ENCODE measurements at regions not wholly inside any gene's neighbourhood (a gene's known extent, or its start where the extent isn't known, plus 50 kb on each side); places are given as distances from the start of the nearest gene placed in this dataset.

DNA sequence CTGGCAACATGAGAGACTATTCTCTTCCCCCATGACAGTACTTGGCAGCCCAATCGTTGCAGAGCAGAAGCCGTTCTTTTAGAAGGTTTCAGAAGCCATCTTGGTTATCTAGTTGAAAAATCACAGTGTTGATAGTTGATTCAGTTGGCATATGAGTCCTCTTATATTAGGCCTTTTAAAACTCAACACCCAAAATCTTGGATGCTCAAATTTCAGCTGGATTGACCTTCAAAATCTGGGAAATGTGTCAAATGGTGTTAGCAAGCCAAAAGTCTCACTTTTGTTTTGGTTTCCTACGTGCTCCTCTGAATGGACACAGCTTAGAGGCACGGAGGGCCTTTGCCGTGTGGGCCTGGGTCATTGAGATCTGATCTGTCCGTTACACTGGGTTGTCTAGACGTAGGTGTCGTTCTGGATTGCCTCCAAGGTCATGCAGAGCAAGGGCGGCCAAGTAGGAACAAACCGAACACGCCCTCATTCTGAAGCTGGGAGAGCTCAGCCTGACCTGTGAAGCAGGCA, 59.3 kb upstream of the BMPER start:
- Mint-ChIP-seq H3K27me3 (ENCODE audit: low read depth) (no peaks in the 10 kb centered on the region), H3K4me1 (ENCODE audit: low read depth) (peaks cover 3% of the 10 kb centered on the region), H3K27ac (ENCODE audit: unreplicated experiment) (no peak overlapping the region), H3K9me3 (ENCODE audit: low read depth) (peaks cover 5% of the 10 kb centered on the region), H3K36me3 (ENCODE audit: low read depth) (no peaks in the 10 kb centered on the region), H3K4me3 (ENCODE audit: unreplicated experiment) (no peak overlapping the region)
- no peak for DNase-seq (ENCODE audit: low spot score)
- TF ChIP-seq, protein P1, sequence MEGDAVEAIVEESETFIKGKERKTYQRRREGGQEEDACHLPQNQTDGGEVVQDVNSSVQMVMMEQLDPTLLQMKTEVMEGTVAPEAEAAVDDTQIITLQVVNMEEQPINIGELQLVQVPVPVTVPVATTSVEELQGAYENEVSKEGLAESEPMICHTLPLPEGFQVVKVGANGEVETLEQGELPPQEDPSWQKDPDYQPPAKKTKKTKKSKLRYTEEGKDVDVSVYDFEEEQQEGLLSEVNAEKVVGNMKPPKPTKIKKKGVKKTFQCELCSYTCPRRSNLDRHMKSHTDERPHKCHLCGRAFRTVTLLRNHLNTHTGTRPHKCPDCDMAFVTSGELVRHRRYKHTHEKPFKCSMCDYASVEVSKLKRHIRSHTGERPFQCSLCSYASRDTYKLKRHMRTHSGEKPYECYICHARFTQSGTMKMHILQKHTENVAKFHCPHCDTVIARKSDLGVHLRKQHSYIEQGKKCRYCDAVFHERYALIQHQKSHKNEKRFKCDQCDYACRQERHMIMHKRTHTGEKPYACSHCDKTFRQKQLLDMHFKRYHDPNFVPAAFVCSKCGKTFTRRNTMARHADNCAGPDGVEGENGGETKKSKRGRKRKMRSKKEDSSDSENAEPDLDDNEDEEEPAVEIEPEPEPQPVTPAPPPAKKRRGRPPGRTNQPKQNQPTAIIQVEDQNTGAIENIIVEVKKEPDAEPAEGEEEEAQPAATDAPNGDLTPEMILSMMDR (IDR thresholded peaks at IDR 0.05), result no peak

DNA sequence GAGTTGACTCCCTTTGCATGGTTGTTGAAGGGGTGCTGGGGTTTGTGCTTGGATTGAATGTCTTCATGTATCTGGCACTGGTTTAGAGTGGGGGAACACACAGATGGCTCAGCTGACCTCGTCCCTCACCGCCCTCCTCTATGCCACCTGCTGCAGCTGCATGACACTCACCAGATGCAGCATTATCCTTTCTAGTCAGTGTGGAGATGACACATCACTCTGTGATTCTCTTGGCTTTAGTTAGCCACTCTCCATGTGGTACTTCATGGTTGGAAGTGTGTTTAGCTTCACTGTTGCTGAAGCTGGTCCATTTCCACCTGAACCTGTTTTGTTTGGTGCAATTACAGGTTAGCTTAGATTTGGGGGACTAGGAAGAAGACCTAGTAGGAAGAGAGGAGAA, 56.3 kb upstream of the BMPER start:
- no peaks in the 10 kb centered on the region for H3K27me3 Mint-ChIP-seq (ENCODE audit: low read depth)
- no peak overlapping the region for H3K4me3 Mint-ChIP-seq (ENCODE audit: unreplicated experiment)
- DNase-seq (ENCODE audit: low spot score), result no peak
- TF ChIP-seq, protein P1 (IDR thresholded peaks at IDR 0.05), result no peak
- no peaks in the 10 kb centered on the region for H3K36me3 Mint-ChIP-seq (ENCODE audit: low read depth)
- peaks cover 3% of the 10 kb centered on the region for H3K9me3 Mint-ChIP-seq (ENCODE audit: low read depth)
- peaks cover 7% of the 10 kb centered on the region for H3K4me1 Mint-ChIP-seq (ENCODE audit: low read depth)
- H3K27ac Mint-ChIP-seq (ENCODE audit: unreplicated experiment), result no peak overlapping the region

DNA sequence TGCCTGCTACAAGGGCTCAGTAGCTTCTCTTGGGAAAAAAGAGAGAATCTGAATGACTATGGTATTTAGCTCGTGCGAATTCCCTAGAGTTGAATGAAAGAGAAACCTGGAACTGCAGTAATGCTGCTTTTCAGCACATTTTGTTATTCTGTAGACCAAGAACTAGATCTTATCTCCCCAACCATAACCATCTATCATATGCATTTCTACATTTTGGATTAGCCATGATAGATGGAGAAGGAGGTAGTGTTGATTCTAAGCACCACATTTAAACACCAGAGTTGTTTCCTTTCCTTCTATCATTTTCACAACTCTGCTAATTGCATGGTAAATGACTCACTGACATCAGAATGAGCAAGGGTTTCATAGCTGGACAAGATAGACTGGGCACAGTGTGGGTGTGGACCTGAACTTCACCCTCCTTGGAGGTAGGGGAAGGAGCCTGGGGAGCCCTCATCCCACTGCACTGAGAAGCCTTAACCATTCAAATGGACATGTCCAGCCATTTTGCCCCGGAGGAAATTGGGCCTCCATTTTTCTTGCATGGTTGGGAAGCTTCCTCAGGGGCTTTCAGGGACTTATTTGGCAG, 55.3 kb upstream of the BMPER start:
- DNase-seq (ENCODE audit: low spot score), result no peak
- H3K4me3 Mint-ChIP-seq (ENCODE audit: unreplicated experiment), result no peak overlapping the region
- H3K9me3 Mint-ChIP-seq (ENCODE audit: low read depth), result no peaks in the 10 kb centered on the region
- H3K4me1 Mint-ChIP-seq (ENCODE audit: low read depth), result peaks cover 15% of the 10 kb centered on the region
- H3K27me3 Mint-ChIP-seq (ENCODE audit: low read depth), result no peaks in the 10 kb centered on the region
- H3K36me3 Mint-ChIP-seq (ENCODE audit: low read depth), result no peaks in the 10 kb centered on the region
- H3K27ac Mint-ChIP-seq (ENCODE audit: unreplicated experiment), result no peak overlapping the region
- TF ChIP-seq, protein P1 (IDR thresholded peaks at IDR 0.05), result no peak

- no peak for DNase-seq (ENCODE audit: low spot score)
- TF ChIP-seq, protein P1 (IDR thresholded peaks at IDR 0.05), result no peak
- H3K27ac Mint-ChIP-seq (ENCODE audit: unreplicated experiment), result no peak overlapping the region
- no peaks in the 10 kb centered on the region for H3K36me3 Mint-ChIP-seq (ENCODE audit: low read depth)
- no peak overlapping the region for H3K4me3 Mint-ChIP-seq (ENCODE audit: unreplicated experiment)
- no peaks in the 10 kb centered on the region for H3K27me3 Mint-ChIP-seq (ENCODE audit: low read depth)
- no peaks in the 10 kb centered on the region for H3K9me3 Mint-ChIP-seq (ENCODE audit: low read depth)
- H3K4me1 Mint-ChIP-seq (ENCODE audit: low read depth), result peaks cover 15% of the 10 kb centered on the region
Observed at GRCh38 chr7:33850768-33851167, 54.6 kb upstream of the BMPER start.

DNA sequence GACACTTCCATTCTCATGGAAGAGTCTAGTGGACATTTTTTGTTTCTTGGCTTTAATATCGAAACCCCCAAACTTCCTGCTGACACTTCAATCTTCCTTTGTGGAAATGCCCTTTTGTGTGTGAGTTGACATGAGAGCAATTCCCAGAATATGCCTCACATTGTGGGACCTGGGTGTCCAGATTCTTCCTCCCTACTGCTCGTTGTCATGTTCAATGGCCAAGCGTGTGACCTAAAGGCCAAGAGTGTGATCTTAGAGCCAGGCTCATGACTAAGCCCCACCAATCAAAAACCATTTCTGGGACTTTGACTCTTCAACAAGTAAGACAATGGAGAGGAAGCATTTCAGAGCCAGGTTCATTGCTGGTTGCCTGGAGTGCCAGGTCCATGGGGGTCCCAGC, 52.5 kb upstream of the BMPER start:
- no peak for DNase-seq (ENCODE audit: low spot score)
- Mint-ChIP-seq H3K4me1 (ENCODE audit: low read depth) (peaks cover 12% of the 10 kb centered on the region), H3K4me3 (ENCODE audit: unreplicated experiment) (no peak overlapping the region), H3K27me3 (ENCODE audit: low read depth) (no peaks in the 10 kb centered on the region), H3K27ac (ENCODE audit: unreplicated experiment) (no peak overlapping the region), H3K9me3 (ENCODE audit: low read depth) (no peaks in the 10 kb centered on the region), H3K36me3 (ENCODE audit: low read depth) (no peaks in the 10 kb centered on the region)
- TF ChIP-seq, protein P1 (IDR thresholded peaks at IDR 0.05), result no peak

All from chondrocyte (in vitro differentiated cells).